ENCODE measurements at regions not wholly inside any gene's neighbourhood (a gene's known extent, or its start where the extent isn't known, plus 50 kb on each side); places are given as distances from the start of the nearest gene placed in this dataset.
"Not testable (repeated sequence)": the region's sequence is repeated elsewhere in the genome, so short reads cannot be mapped to it uniquely, and the experiment has no call there.

GRCh38 chr4:187065396-187065795 lies 341.7 kb upstream of the FAT1 start:
- DNase-seq (ENCODE audit: low spot score): no peak

DNA sequence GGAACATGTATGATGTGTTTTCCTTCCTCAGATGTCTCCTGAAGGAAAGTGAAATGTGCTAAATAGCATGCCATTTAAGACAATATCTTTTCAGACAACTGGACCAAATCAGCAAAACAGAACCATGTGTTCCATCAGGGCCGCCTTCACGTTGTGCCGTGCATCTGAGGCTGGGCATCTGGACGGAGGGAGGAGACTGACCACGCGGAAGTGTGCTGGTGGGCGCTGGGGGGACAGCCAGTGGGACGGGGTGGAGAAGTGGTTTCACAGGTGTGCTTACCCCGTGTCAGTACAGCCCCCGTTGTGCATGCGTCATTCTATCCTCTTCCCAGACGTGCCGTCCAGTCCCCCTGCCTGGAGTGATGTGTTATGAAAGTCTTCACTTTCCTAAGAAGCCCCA lies 342.1 kb upstream of the FAT1 start:
- no peak for DNase-seq (ENCODE audit: low spot score)

GRCh38 chr4:187069398-187069797 lies 345.7 kb upstream of the FAT1 start:
- DNase-seq (ENCODE audit: low spot score): no peak

- DNase-seq (ENCODE audit: low spot score): no peak
Observed at GRCh38 chr4:187070158-187070557, 346.5 kb upstream of the FAT1 start.

DNA sequence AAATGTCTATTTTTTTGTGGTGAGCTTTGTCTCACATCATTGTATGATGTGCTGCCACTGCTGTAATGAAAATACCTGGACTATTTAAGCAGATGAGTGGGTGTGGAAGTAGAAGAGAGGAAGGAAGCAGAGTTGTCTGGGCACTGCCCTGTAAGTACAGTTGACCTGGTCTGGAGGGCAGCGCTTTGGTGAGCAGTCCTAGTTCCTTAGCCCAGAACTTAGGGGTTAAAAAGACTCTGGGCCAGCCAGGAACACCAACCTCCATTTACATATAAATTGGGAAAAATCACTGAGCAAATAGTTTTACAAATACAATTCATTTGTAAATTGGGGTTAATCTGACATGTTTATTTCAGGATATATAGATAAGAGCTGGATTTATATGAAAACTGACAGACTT lies 347.1 kb upstream of the FAT1 start:
- DNase-seq (ENCODE audit: low spot score): no peak

DNA sequence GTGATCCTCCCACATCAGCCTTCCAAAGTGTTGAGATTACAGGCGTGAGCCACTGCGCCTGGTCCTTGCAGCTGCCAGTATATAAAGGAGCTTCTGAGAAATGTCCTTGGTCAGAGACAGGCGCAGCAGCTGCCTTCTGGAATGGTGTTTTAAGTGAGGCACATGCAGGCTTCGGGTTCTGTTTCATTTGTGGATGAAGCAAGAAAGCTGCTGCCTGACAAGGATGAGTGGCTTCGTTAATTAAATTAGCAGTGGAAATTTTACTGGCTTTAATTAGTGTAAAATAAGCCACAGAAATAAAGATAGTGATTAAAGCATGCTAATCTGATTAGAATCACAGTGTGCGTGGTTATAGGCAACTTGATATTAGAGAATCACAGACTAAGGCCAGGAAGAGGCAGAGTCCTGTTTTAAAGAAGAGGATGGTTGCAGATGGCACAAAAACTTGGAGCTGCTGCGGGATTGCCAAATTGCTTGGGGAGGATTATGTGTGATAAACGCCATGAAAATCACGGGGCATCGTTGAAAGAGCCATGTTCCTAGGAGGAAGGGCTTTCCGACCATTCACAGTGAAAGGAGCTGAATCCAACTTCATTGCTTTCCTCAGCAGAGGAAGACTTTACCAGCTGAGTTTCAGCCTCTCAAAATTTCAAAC lies 348.4 kb upstream of the FAT1 start:
- no peak for DNase-seq (ENCODE audit: low spot score)

DNA sequence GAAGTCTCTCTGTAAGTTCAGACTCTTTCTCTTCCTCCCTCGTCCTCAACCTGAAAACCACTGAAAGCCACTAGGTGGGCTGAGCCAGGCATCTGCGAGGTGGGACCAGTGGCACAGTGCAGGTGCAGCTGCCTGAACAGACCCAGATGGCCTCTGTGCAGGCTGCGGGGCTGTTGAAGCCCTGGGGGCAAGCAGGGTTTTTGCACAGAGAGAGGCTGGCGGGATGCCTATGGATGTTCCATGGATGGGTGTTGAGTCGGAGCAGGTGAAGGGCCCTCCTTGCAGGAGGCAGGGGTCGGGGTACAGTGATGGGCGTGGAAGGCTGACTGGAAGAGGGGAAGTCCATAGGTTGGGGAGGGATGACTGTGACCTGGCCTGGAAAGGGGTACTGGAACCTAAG lies 350.2 kb upstream of the FAT1 start:
- DNase-seq (ENCODE audit: low spot score): no peak

GRCh38 chr4:187075514-187075913 lies 351.9 kb upstream of the FAT1 start:
- no peak for DNase-seq (ENCODE audit: low spot score)

GRCh38 chr4:187077744-187078401 lies 354.2 kb upstream of the FAT1 start:
- no peak for DNase-seq (ENCODE audit: low spot score)

- no peak for DNase-seq (ENCODE audit: low spot score)
Observed at GRCh38 chr4:187084701-187085100, 361.0 kb upstream of the FAT1 start.

- DNase-seq (ENCODE audit: low spot score): no peak
Observed at GRCh38 chr4:187085339-187085738, 361.7 kb upstream of the FAT1 start.

- DNase-seq (ENCODE audit: low spot score): no peak
Observed at GRCh38 chr4:187086151-187086550, 362.5 kb upstream of the FAT1 start.

GRCh38 chr4:187088070-187088799 lies 364.6 kb upstream of the FAT1 start:
- DNase-seq (ENCODE audit: low spot score): no peak

DNA sequence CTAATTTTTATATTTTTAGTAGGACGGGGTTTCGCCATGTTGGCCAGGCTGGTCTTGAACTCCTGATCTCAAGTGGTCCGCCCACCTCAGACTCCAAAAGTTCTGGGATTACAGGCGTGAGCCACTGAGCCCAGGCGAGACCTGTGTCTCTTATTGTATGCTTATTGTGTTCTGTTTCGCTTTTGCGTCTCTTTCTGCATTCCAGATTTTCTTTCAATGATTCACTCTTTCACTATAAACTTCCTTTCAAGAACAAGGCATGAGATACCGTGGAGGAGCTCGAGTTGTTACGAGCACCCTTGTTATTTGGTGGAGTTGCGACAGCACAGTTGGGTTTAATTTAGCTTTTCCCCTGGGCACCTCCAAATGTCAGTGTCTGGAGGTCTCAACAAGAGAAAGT lies 366.7 kb upstream of the FAT1 start:
- no peak for DNase-seq (ENCODE audit: low spot score)

DNA sequence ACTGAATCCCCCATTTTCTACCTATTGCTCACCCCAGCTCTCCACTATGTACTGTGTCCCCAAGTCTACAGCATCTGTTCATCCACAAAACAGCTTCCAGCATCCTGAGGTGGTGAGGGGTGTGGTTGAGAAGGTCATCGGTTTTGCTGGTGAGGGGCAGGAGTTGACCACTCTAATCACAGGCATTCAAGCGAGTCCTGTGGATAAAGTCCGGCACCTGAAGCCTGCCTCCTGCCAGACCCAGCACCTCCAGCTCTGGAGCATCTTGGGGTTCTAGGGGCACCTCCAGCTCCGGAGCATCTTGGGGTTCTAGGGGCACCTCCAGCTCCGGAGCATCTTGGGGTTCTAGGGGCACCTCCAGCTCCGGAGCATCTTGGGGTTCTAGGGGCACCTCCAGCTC lies 367.2 kb upstream of the FAT1 start:
- DNase-seq (ENCODE audit: low spot score): not testable (repeated sequence)

GRCh38 chr4:187094144-187094543 lies 370.5 kb upstream of the FAT1 start:
- no peak for DNase-seq (ENCODE audit: low spot score)

- DNase-seq (ENCODE audit: low spot score): no peak
Observed at GRCh38 chr4:187098429-187098828, 374.8 kb upstream of the FAT1 start.

GRCh38 chr4:187103351-187103750 lies 379.7 kb upstream of the FAT1 start:
- no peak for DNase-seq (ENCODE audit: low spot score)

GRCh38 chr4:187108845-187109244 lies 385.2 kb upstream of the FAT1 start:
- peak; percentile 9 for DNase-seq (ENCODE audit: low spot score)

- no peak for DNase-seq (ENCODE audit: low spot score)
Observed at GRCh38 chr4:187109636-187110035, 386.0 kb upstream of the FAT1 start.

GRCh38 chr4:187118166-187118565 lies 394.5 kb upstream of the FAT1 start:
- DNase-seq (ENCODE audit: low spot score): no peak

GRCh38 chr4:187118602-187119120 lies 395.0 kb upstream of the FAT1 start:
- DNase-seq (ENCODE audit: low spot score): peak; percentile 3

GRCh38 chr4:187124331-187124730 lies 400.7 kb upstream of the FAT1 start:
- DNase-seq (ENCODE audit: low spot score): no peak

Measured in AG08395 (cell line).